GM12878 (cell line): ENCODE measurements at regions not wholly inside any gene's neighbourhood (a gene's known extent, or its start where the extent isn't known, plus 50 kb on each side); places are given as distances from the start of the nearest gene placed in this dataset.
A peak's percentile ranks its signal among the peaks of the same experiment; 100 is the strongest.

ENCODE experiments used
- BCL3 ChIP-seq: IDR thresholded peaks from 2 replicates; pipeline ENCODE4 v1.6.1; 2011; ENCODE audit warnings: borderline replicate concordance, low read depth, mild to moderate bottlenecking, moderate library complexity, low read length; ENCODE audit not compliant: insufficient read depth, poor library complexity, severe bottlenecking
- CBX5 ChIP-seq: sonication (generic); IDR thresholded peaks from 2 replicates; pipeline ENCODE4 v1.6.1; 2016; ENCODE audit warnings: low read depth, moderate library complexity, mild to moderate bottlenecking, inconsistent platforms
- CHD4 ChIP-seq: fragments of 200-600 bp; sonication (generic); IDR thresholded peaks from 2 replicates; pipeline ENCODE4 v1.6.1; 2016; ENCODE audit warnings: mild to moderate bottlenecking
- CUX1 ChIP-seq: IDR thresholded peaks from 2 replicates; pipeline ENCODE4 v1.6.1; 2012; ENCODE audit warnings: improper control_type of control experiment, low read depth, low read length; ENCODE audit not compliant: insufficient replicate concordance
- EED ChIP-seq: sonication (generic); IDR thresholded peaks from 2 replicates; pipeline ENCODE4 v1.6.1; 2016; ENCODE audit warnings: antibody characterized with exemption, low read depth
- HDAC2 ChIP-seq: fragments of 200-600 bp; sonication (generic); IDR thresholded peaks from 2 replicates; pipeline ENCODE4 v1.6.1; 2017
- MLLT1 ChIP-seq: fragments of 450-650 bp; IDR thresholded peaks from 2 replicates; pipeline ENCODE4 v1.6.1; 2016; ENCODE audit warnings: mild to moderate bottlenecking
- MTA2 ChIP-seq: fragments of 450-650 bp; IDR thresholded peaks from 2 replicates; pipeline ENCODE4 v1.6.1; 2016; ENCODE audit warnings: low read depth, mild to moderate bottlenecking, moderate library complexity
- MYB ChIP-seq: fragments of 150-350 bp; IDR thresholded peaks from 2 replicates; pipeline ENCODE4 v1.6.1; 2014; ENCODE audit warnings: mild to moderate bottlenecking, low read depth, low read length, borderline replicate concordance
- NFYA ChIP-seq: IDR thresholded peaks from 2 replicates; pipeline ENCODE4 v1.6.1; 2011; ENCODE audit warnings: low read depth, mild to moderate bottlenecking, low read length, improper control_type of control experiment, borderline replicate concordance
- POLR2A ChIP-seq: IDR thresholded peaks from 2 replicates; pipeline ENCODE4 v1.6.1; 2011; ENCODE audit warnings: low read depth, mild to moderate bottlenecking, low read length
- POLR2AphosphoS2 ChIP-seq: IDR thresholded peaks from 2 replicates; pipeline ENCODE4 v1.6.1; 2011; ENCODE audit warnings: low read depth, mild to moderate bottlenecking, low read length, improper control_type of control experiment, moderate library complexity
- RELA ChIP-seq: fragments of 450-650 bp; IDR thresholded peaks from 2 replicates; pipeline ENCODE4 v1.8.0; 2014; ENCODE audit warnings: borderline replicate concordance; ENCODE audit not compliant: partially characterized antibody
- RFX5 ChIP-seq: IDR thresholded peaks from 2 replicates; pipeline ENCODE4 v1.6.1; 2011; ENCODE audit warnings: low read depth, low read length, improper control_type of control experiment
- SMARCA5 ChIP-seq: fragments of 450-650 bp; IDR thresholded peaks from 2 replicates; pipeline ENCODE4 v1.6.1; 2017; ENCODE audit warnings: mild to moderate bottlenecking
- SMC3 ChIP-seq: IDR thresholded peaks from 2 replicates; pipeline ENCODE4 v1.6.1; 2011; ENCODE audit warnings: low read length, improper control_type of control experiment, borderline replicate concordance
- SP1 ChIP-seq: IDR thresholded peaks from one replicate; pipeline ENCODE4 v1.6.1; 2011; ENCODE audit warnings: low read depth, low read length
- ZNF274 ChIP-seq: IDR thresholded peaks from one replicate; pipeline ENCODE4 v1.8.0; 2011; ENCODE audit not compliant: insufficient read length, insufficient read depth
- TF ChIP-seq, protein P1 (sequence below): fragments of 450-650 bp; IDR thresholded peaks from 2 replicates; pipeline ENCODE4 v1.6.1; 2018; ENCODE audit warnings: borderline replicate concordance, mild to moderate bottlenecking; ENCODE audit not compliant: partially characterized antibody
- TF ChIP-seq, protein P2 (sequence below): IDR thresholded peaks from 2 replicates; pipeline ENCODE4 v1.6.1; 2011; ENCODE audit warnings: mild to moderate bottlenecking, low read depth, low read length, moderate library complexity; ENCODE audit not compliant: insufficient replicate concordance

DNA sequence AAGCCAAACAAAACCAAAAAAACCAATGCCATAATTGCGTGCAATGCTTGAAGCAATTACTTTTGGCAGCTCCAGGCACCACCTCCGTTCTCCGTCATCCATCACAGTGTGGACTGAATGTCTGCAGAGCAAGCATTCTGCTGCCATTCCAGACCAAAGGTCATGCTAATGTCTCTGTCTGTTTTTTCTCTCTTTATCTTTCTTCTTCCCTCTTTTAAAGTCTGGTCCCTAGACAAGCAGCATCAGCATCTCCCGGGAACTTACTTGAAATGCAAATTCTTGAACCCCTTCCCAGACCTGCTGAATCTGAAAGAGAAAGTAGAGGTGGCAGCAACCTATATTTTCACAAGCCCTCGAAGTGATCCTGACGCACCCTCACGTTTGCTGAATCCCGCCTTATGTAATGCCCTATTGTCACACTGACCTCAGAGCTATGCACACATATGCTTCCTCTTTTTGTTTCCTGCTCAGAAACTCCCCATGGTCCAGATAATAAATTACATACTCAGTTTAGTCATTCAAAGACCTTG is 297.3 kb upstream of the PROK2 start (continued):
- TF ChIP-seq EED (peak; percentile 88), RFX5 (no peak), POLR2A (no peak), RELA (no peak), MYB (no peak), HDAC2 (no peak), SMC3 (no peak; the same call in 1 of the 2 replicates), CBX5 (peak; percentile 56; the same call in 1 of the 2 replicates), POLR2AphosphoS2 (no peak), ZNF274 (no peak), SP1 (no peak), CHD4 (no peak), CUX1 (no peak), BCL3 (peak; percentile 14), MTA2 (peak; percentile 80; the same call in 1 of the 2 replicates), MLLT1 (no peak), NFYA (no peak), SMARCA5 (peak; percentile 53; the same call in 1 of the 2 replicates)
- TF ChIP-seq, protein P1, sequence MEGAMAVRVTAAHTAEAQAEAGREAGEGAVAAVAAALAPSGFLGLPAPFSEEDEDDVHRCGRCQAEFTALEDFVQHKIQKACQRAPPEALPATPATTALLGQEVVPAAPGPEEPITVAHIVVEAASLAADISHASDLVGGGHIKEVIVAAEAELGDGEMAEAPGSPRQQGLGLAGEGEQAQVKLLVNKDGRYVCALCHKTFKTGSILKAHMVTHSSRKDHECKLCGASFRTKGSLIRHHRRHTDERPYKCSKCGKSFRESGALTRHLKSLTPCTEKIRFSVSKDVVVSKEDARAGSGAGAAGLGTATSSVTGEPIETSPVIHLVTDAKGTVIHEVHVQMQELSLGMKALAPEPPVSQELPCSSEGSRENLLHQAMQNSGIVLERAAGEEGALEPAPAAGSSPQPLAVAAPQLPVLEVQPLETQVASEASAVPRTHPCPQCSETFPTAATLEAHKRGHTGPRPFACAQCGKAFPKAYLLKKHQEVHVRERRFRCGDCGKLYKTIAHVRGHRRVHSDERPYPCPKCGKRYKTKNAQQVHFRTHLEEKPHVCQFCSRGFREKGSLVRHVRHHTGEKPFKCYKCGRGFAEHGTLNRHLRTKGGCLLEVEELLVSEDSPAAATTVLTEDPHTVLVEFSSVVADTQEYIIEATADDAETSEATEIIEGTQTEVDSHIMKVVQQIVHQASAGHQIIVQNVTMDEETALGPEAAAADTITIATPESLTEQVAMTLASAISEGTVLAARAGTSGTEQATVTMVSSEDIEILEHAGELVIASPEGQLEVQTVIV: no peak
- TF ChIP-seq, protein P2, sequence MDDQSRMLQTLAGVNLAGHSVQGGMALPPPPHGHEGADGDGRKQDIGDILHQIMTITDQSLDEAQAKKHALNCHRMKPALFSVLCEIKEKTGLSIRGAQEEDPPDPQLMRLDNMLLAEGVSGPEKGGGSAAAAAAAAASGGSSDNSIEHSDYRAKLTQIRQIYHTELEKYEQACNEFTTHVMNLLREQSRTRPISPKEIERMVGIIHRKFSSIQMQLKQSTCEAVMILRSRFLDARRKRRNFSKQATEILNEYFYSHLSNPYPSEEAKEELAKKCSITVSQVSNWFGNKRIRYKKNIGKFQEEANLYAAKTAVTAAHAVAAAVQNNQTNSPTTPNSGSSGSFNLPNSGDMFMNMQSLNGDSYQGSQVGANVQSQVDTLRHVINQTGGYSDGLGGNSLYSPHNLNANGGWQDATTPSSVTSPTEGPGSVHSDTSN: no peak
